ENCODE measurements at regions not wholly inside any gene's neighbourhood (a gene's known extent, or its start where the extent isn't known, plus 50 kb on each side); places are given as distances from the start of the nearest gene placed in this dataset.
A peak's percentile ranks its signal among the peaks of the same experiment; 100 is the strongest.

- Histone ChIP-seq H3K4me3 (no peak overlapping the region), H3K4me1 (no peaks in the 10 kb centered on the region), H3K36me3 (no peaks in the 10 kb centered on the region), H3K9me3 (no peaks in the 10 kb centered on the region), H3K27ac (no peak overlapping the region), H3K9ac (ENCODE audit: low read depth in 2 of 2, low read length in 2 of 2) (no peak overlapping the region), H3K27me3 (no peaks in the 10 kb centered on the region)
- intact Hi-C loops (cut with DNase I) = no loop called here
- DNase-seq = no peak
- no peak for TF ChIP-seq CTCF (IDR thresholded peaks at IDR 0.05)
Measured at GRCh38 chr5:6806668-6807067, 93.4 kb downstream of the TENT4A start.

GRCh38 chr5:6808462-6808861 lies 95.2 kb downstream of the TENT4A start:
- Histone ChIP-seq H3K9me3 (no peaks in the 10 kb centered on the region), H3K27ac (no peak overlapping the region), H3K9ac (ENCODE audit: low read depth in 2 of 2, low read length in 2 of 2) (no peak overlapping the region), H3K36me3 (no peaks in the 10 kb centered on the region), H3K4me1 (no peaks in the 10 kb centered on the region), H3K4me3 (no peak overlapping the region), H3K27me3 (no peaks in the 10 kb centered on the region)
- intact Hi-C loops (cut with DNase I) = no loop called here
- TF ChIP-seq CTCF (IDR thresholded peaks at IDR 0.05) = no peak
- DNase-seq = no peak

- H3K4me1 ChIP-seq = no peaks in the 10 kb centered on the region
Measured at GRCh38 chr5:6810641-6811405, 97.6 kb downstream of the TENT4A start.

GRCh38 chr5:6812091-6812490 lies 98.9 kb downstream of the TENT4A start:
- H3K9me3 ChIP-seq = no peaks in the 10 kb centered on the region
- intact Hi-C loops (cut with DNase I) = loop anchor here (5.0 kb wide), 1 partner anchor 45 kb away; no protein-coding TSS in a partner anchor
- no peaks in the 10 kb centered on the region for H3K4me1 ChIP-seq
- H3K4me3 ChIP-seq = no peak overlapping the region
- TF ChIP-seq CTCF (IDR thresholded peaks at IDR 0.05) = no peak
- no peaks in the 10 kb centered on the region for H3K27me3 ChIP-seq
- DNase-seq = no peak
- no peak overlapping the region for H3K27ac ChIP-seq
- H3K36me3 ChIP-seq = no peaks in the 10 kb centered on the region
- H3K9ac ChIP-seq (ENCODE audit: low read depth in 2 of 2, low read length in 2 of 2) = no peak overlapping the region

More at GRCh38 chr5:6810641-6811405, 97.6 kb downstream of the TENT4A start:
- no peak overlapping the region for H3K27ac ChIP-seq
- no peak for TF ChIP-seq CTCF (IDR thresholded peaks at IDR 0.05)
- H3K4me3 ChIP-seq = no peak overlapping the region
- no peaks in the 10 kb centered on the region for H3K9me3 ChIP-seq
- no peaks in the 10 kb centered on the region for H3K27me3 ChIP-seq
- H3K9ac ChIP-seq (ENCODE audit: low read depth in 2 of 2, low read length in 2 of 2) = no peak overlapping the region
- H3K36me3 ChIP-seq = no peaks in the 10 kb centered on the region
- no peak for DNase-seq
- intact Hi-C loops (cut with DNase I) = loop anchor here (5.0 kb wide), 1 partner anchor 44 kb away; no protein-coding TSS in a partner anchor

- TF ChIP-seq CTCF (IDR thresholded peaks at IDR 0.05) = no peak
- no peak overlapping the region for H3K4me3 ChIP-seq
- H3K4me1 ChIP-seq = no peaks in the 10 kb centered on the region
- no peaks in the 10 kb centered on the region for H3K27me3 ChIP-seq
- intact Hi-C loops (cut with DNase I) = loop anchor here (5.0 kb wide), 1 partner anchor 46 kb away; no protein-coding TSS in a partner anchor
- H3K36me3 ChIP-seq = no peaks in the 10 kb centered on the region
- H3K9ac ChIP-seq (ENCODE audit: low read depth in 2 of 2, low read length in 2 of 2) = no peak overlapping the region
- DNase-seq = peak; percentile 85
- H3K9me3 ChIP-seq = no peaks in the 10 kb centered on the region
- no peak overlapping the region for H3K27ac ChIP-seq
Measured at GRCh38 chr5:6812800-6813731, 99.8 kb downstream of the TENT4A start.
